ENCODE measurements at regions not wholly inside any gene's neighbourhood (a gene's known extent, or its start where the extent isn't known, plus 50 kb on each side); places are given as distances from the start of the nearest gene placed in this dataset.

DNA sequence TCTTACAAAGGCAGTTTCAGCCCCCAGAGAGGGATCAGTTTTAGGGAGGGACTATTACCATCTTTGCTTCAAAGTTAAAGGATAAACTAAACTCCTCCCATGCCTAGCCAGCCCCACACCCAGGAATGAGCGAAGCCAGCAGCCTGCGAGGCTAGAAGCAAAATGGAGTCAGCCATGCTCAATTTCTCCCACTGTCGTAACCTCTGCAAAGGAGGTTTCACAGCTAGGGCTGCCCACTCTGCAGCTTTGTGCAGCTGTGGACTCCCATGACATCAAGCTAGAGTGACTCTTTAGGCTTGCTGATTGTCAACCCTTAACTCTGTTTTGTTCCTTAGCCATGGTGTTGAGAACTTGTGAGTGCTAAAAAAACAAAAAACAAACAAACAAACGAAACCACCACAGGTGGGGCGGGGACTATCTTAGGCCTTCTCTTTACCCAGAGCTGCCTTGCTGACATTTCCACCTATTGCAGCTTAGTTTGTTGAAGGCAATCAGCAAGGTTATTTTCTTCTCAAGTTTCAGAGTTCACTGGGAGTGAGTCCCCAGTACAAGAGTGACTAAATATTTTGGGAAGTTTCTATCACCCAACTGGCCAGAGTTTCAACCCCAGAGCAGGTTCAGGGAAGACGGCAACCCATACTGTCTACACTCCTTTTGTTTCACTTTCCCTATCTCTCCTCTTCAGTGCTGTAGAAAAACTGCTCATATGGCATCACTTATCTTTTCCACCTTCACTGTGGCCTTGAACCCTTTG, 592.1 kb downstream of the XIRP2 start:
- DNase-seq (ENCODE audit: low read depth, low spot score), result no peak
- FAIRE-seq, result no peak
- Histone ChIP-seq H3K4me2 (ENCODE audit: control insufficient read depth, extremely low read depth, insufficient read depth, low read depth, low read length) (no peak overlapping the region), H3K27ac (ENCODE audit: control insufficient read depth, insufficient read depth, low read length) (no peak overlapping the region), H3K36me3 (ENCODE audit: control insufficient read depth in 2 of 2, extremely low read depth in 1 of 2, insufficient read depth in 2 of 2, low read length in 2 of 2) (no peaks in the 10 kb centered on the region), H4K20me1 (ENCODE audit: control insufficient read depth, extremely low read depth, insufficient read depth, low read length) (no peaks in the 10 kb centered on the region), H3K4me3 (ENCODE audit: control insufficient read depth in 2 of 3, extremely low read depth in 1 of 3, insufficient read depth in 2 of 3, low read depth in 1 of 3, low read length in 3 of 3) (no peak overlapping the region), H3K9me1 (ENCODE audit: control insufficient read depth, extremely low read depth, insufficient read depth, low read length) (no peaks in the 10 kb centered on the region), H2AFZ (ENCODE audit: control insufficient read depth, low read length) (no peak overlapping the region), H3K9ac (ENCODE audit: control insufficient read depth, extremely low read depth, insufficient read depth, low read length) (no peak overlapping the region), H3K9me3 (ENCODE audit: control insufficient read depth, low read depth, low read length) (no peaks in the 10 kb centered on the region), H3K27me3 (ENCODE audit: control insufficient read depth, extremely low read depth, insufficient read depth, low read length) (no peaks in the 10 kb centered on the region), H3K79me2 (ENCODE audit: control insufficient read depth, insufficient read depth, low read length) (no peaks in the 10 kb centered on the region), H3K4me1 (ENCODE audit: control insufficient read depth, extremely low read depth, insufficient read depth, low read length) (no peaks in the 10 kb centered on the region)
- TF ChIP-seq EZH2 (IDR thresholded peaks at IDR 0.05; ENCODE audit: low read length), result no peak
- no peak for TF ChIP-seq CTCF (optimal IDR thresholded peaks at IDR 0.05 in 1 of 3, IDR thresholded peaks at IDR 0.05 in 1 of 3, conservative IDR thresholded peaks at IDR 0.05 in 1 of 3; ENCODE audit: extremely low read depth in 1 of 3, insufficient read depth in 2 of 3, low read length in 3 of 3)
- dilution Hi-C loops (cut with MboI; ENCODE audit: extremely low pct_ligation_motif_present, low sequenced_read_pairs), result no loop called here

- no peaks in the 10 kb centered on the region for H4K20me1 ChIP-seq (ENCODE audit: control insufficient read depth, extremely low read depth, insufficient read depth, low read length)
- H3K27ac ChIP-seq (ENCODE audit: control insufficient read depth, insufficient read depth, low read length), result no peak overlapping the region
- FAIRE-seq (no peak), DNase-seq (ENCODE audit: low read depth, low spot score) (no peak)
- H3K4me3 ChIP-seq (ENCODE audit: control insufficient read depth in 2 of 3, extremely low read depth in 1 of 3, insufficient read depth in 2 of 3, low read depth in 1 of 3, low read length in 3 of 3), result no peak overlapping the region
- no peaks in the 10 kb centered on the region for H3K79me2 ChIP-seq (ENCODE audit: control insufficient read depth, insufficient read depth, low read length)
- H3K36me3 ChIP-seq (ENCODE audit: control insufficient read depth in 2 of 2, extremely low read depth in 1 of 2, insufficient read depth in 2 of 2, low read length in 2 of 2), result no peaks in the 10 kb centered on the region
- H3K27me3 ChIP-seq (ENCODE audit: control insufficient read depth, extremely low read depth, insufficient read depth, low read length), result no peaks in the 10 kb centered on the region
- no peaks in the 10 kb centered on the region for H3K9me1 ChIP-seq (ENCODE audit: control insufficient read depth, extremely low read depth, insufficient read depth, low read length)
- H3K9ac ChIP-seq (ENCODE audit: control insufficient read depth, extremely low read depth, insufficient read depth, low read length), result no peak overlapping the region
- H3K4me1 ChIP-seq (ENCODE audit: control insufficient read depth, extremely low read depth, insufficient read depth, low read length), result no peaks in the 10 kb centered on the region
- dilution Hi-C loops (cut with MboI; ENCODE audit: extremely low pct_ligation_motif_present, low sequenced_read_pairs), result no loop called here
- no peaks in the 10 kb centered on the region for H3K9me3 ChIP-seq (ENCODE audit: control insufficient read depth, low read depth, low read length)
- no peak overlapping the region for H2AFZ ChIP-seq (ENCODE audit: control insufficient read depth, low read length)
- no peak for TF ChIP-seq EZH2 (IDR thresholded peaks at IDR 0.05; ENCODE audit: low read length)
- TF ChIP-seq CTCF (optimal IDR thresholded peaks at IDR 0.05 in 1 of 3, IDR thresholded peaks at IDR 0.05 in 1 of 3, conservative IDR thresholded peaks at IDR 0.05 in 1 of 3; ENCODE audit: extremely low read depth in 1 of 3, insufficient read depth in 2 of 3, low read length in 3 of 3), result no peak
- H3K4me2 ChIP-seq (ENCODE audit: control insufficient read depth, extremely low read depth, insufficient read depth, low read depth, low read length), result no peak overlapping the region
Observed at GRCh38 chr2:167478196-167478595, 589.9 kb downstream of the XIRP2 start.

Measured in keratinocyte (primary cell).